ENCODE measurements at regions not wholly inside any gene's neighbourhood (a gene's known extent, or its start where the extent isn't known, plus 50 kb on each side); places are given as distances from the start of the nearest gene placed in this dataset.
A peak's percentile ranks its signal among the peaks of the same experiment; 100 is the strongest.

DNA sequence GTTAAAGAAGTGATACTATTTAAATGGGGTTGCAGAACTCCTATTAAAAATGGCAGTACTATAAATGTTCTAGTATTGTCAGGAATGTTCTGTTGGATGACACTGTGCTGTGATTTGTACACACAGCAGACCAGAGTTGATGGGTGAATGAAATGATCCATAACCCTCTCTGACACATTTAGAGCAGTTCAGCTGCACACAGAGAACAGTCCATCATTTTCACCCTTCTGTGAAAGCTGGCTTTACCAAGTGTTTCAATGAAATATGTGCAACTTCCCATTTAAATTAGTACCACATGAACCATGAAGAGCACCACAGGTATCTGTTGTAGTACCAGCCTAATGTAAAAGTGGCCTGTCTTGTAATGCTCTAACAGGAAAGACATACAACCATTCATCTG lies 981.4 kb downstream of the TMEM182 start:
- no peak for DNase-seq
- Mint-ChIP-seq H3K27me3 (ENCODE audit: low read depth, poor library complexity) (peaks cover 11% of the 10 kb centered on the region), H3K4me1 (peaks cover 10% of the 10 kb centered on the region), H3K36me3 (ENCODE audit: low read depth) (no peaks in the 10 kb centered on the region), H3K27ac (peak overlapping the region; percentile 9), H3K9me3 (no peaks in the 10 kb centered on the region), H3K4me3 (no peak overlapping the region)
- TF ChIP-seq, protein P1, sequence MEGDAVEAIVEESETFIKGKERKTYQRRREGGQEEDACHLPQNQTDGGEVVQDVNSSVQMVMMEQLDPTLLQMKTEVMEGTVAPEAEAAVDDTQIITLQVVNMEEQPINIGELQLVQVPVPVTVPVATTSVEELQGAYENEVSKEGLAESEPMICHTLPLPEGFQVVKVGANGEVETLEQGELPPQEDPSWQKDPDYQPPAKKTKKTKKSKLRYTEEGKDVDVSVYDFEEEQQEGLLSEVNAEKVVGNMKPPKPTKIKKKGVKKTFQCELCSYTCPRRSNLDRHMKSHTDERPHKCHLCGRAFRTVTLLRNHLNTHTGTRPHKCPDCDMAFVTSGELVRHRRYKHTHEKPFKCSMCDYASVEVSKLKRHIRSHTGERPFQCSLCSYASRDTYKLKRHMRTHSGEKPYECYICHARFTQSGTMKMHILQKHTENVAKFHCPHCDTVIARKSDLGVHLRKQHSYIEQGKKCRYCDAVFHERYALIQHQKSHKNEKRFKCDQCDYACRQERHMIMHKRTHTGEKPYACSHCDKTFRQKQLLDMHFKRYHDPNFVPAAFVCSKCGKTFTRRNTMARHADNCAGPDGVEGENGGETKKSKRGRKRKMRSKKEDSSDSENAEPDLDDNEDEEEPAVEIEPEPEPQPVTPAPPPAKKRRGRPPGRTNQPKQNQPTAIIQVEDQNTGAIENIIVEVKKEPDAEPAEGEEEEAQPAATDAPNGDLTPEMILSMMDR (IDR thresholded peaks at IDR 0.05), result no peak

DNA sequence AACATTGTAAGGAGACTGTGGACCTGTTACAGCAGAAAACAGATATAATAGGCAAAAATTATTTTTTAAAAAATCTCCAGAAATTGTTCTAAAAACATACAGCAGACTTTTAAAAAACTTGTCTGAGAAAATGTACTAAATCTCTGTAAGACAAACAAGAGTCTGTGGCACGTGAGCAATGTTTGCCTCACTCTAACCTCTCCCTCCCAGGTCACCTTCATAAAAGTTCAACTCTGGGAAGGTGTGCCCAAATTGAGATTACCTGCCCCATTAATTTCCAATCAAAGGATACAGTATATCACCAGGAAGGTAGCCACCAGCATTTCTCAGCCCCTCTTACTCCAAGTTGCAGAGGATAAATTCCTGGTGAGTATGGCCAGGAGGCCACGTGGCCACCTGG lies 992.7 kb downstream of the TMEM182 start:
- TF ChIP-seq, protein P1 (IDR thresholded peaks at IDR 0.05), result no peak
- peak overlapping the region; percentile 68 for H3K27ac Mint-ChIP-seq
- peaks cover 17% of the 10 kb centered on the region for H3K9me3 Mint-ChIP-seq
- no peaks in the 10 kb centered on the region for H3K27me3 Mint-ChIP-seq (ENCODE audit: low read depth, poor library complexity)
- peaks cover 8% of the 10 kb centered on the region for H3K4me1 Mint-ChIP-seq
- no peak overlapping the region for H3K4me3 Mint-ChIP-seq
- no peaks in the 10 kb centered on the region for H3K36me3 Mint-ChIP-seq (ENCODE audit: low read depth)
- DNase-seq, result no peak

DNA sequence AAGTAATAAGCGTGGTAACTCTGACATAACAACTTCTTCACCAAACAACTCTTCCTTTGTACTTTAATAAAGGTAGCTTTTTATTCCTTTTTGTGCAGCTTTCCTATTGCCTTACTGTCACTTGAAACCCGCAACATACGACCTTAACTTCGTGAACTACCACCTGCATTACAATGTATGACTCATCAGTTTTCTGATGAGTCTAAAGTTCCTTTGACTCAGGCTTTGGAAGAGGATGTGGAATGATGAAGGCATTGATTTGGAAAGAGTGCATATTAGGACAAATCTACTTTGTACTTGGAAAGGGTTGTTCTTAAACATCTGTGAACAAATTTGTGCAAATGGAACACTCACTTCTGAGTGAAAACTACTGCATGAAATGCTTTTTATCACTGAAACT lies 1012.1 kb downstream of the TMEM182 start:
- H3K27ac Mint-ChIP-seq, result no peak overlapping the region
- no peak overlapping the region for H3K4me3 Mint-ChIP-seq
- no peaks in the 10 kb centered on the region for H3K4me1 Mint-ChIP-seq
- DNase-seq, result no peak
- H3K9me3 Mint-ChIP-seq, result no peaks in the 10 kb centered on the region
- TF ChIP-seq, protein P1 (IDR thresholded peaks at IDR 0.05), result no peak
- H3K36me3 Mint-ChIP-seq (ENCODE audit: low read depth), result no peaks in the 10 kb centered on the region
- H3K27me3 Mint-ChIP-seq (ENCODE audit: low read depth, poor library complexity), result peaks cover 7% of the 10 kb centered on the region

DNA sequence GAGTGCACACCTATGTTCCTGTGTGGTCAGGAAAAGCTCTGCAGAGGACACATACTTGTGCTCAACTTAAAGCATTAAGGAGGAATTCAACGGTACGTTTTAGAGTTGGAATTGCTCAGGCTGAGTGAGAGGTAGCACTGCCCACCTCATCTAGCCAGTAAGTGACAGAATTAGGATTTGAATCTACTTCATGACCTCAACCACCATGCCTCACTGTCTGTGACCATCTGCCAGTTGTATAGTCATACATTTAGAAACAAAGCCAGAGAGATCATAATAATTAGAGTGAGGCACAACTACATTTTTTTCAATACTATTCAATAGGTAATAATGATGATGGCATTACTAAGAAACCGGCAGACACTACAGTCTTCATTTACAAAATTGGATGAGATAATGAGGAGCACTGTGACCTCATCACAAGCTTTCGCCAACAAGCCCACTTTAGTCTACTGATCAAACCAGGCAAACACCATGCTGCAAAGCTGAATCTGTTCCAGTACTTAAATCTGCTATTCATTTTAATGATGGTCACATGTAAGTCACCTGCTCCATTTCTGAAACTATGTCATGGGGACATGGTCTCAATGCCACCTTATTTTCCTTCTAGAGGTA lies 1018.4 kb downstream of the TMEM182 start:
- DNase-seq, result no peak
- H3K4me1 Mint-ChIP-seq, result peaks cover 6% of the 10 kb centered on the region
- TF ChIP-seq, protein P1 (IDR thresholded peaks at IDR 0.05), result no peak
- H3K27ac Mint-ChIP-seq, result no peak overlapping the region
- no peaks in the 10 kb centered on the region for H3K36me3 Mint-ChIP-seq (ENCODE audit: low read depth)
- no peak overlapping the region for H3K4me3 Mint-ChIP-seq
- peaks cover 33% of the 10 kb centered on the region for H3K27me3 Mint-ChIP-seq (ENCODE audit: low read depth, poor library complexity)
- no peaks in the 10 kb centered on the region for H3K9me3 Mint-ChIP-seq

DNA sequence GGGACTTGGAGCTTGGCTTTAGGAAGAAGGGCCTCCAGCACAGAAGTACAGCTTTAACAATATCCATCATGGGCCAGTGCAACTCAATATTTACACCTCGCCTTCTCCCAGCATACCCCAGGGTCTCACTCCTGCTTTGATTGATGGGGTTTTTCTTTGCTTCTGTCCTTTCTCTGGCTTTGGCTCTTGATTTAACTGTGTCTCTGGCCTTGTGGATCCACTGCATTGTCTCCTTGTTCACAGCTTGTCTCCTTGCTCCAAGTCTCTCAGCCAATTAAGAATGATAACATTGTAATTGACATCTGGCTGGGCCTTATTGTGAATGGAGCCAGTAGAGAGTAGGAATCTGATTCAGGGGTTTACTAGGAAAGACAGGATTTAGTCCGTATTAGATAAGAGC lies 1019.5 kb downstream of the TMEM182 start:
- Mint-ChIP-seq H3K4me1 (peaks cover 6% of the 10 kb centered on the region), H3K27ac (no peak overlapping the region), H3K4me3 (no peak overlapping the region), H3K36me3 (ENCODE audit: low read depth) (no peaks in the 10 kb centered on the region), H3K27me3 (ENCODE audit: low read depth, poor library complexity) (peaks cover 38% of the 10 kb centered on the region), H3K9me3 (no peaks in the 10 kb centered on the region)
- DNase-seq, result no peak
- TF ChIP-seq, protein P1 (IDR thresholded peaks at IDR 0.05), result no peak

DNA sequence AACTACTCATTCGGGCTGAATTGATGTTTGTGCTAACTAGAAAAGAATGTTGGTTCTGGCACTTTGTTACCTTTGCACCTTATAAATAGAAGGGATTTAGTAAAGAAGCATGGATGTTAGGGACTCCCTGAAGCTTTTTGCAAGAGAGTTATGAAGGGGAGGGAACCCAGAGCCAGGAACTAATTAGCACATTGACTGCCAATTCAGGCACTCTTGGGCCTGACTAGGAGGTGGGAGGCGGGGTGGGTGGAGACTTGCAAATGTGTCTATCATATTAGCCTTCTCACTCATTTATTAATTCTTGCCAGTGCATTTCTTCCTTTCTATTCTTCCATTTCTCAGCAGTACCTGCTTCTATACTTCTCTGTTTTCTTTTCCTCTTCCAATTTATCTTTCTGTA lies 1022.4 kb downstream of the TMEM182 start:
- Mint-ChIP-seq H3K4me3 (no peak overlapping the region), H3K27me3 (ENCODE audit: low read depth, poor library complexity) (peaks cover 44% of the 10 kb centered on the region), H3K4me1 (peaks cover 24% of the 10 kb centered on the region), H3K27ac (no peak overlapping the region), H3K36me3 (ENCODE audit: low read depth) (no peaks in the 10 kb centered on the region), H3K9me3 (no peaks in the 10 kb centered on the region)
- no peak for DNase-seq
- TF ChIP-seq, protein P1 (IDR thresholded peaks at IDR 0.05), result no peak
